ENCODE measurements at regions not wholly inside any gene's neighbourhood (a gene's known extent, or its start where the extent isn't known, plus 50 kb on each side); places are given as distances from the start of the nearest gene placed in this dataset.

DNA sequence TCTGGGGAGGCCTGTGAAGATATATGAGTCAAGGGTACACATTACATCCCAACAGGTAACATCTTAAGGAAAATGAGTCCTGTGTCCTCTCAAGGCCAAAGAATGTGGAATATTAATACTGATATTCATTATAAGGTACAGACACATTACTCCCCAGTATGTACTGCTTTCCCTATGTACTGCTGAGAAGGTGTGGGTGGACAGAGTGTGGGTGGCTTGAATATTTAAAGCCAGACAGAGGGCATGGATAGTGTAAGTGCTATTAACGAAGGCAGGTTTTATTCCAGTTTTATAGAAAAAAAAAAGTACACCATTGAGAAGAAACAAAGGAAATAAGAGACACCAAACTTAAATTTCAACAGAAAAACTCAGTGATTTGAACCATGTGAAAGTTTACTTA, 1054.4 kb downstream of the XPNPEP1 start:
- TF ChIP-seq POLR2A (IDR thresholded peaks at IDR 0.05; ENCODE audit: low read depth, low read length) (no peak), POLR2AphosphoS5 (IDR thresholded peaks at IDR 0.05; ENCODE audit: low read depth, low read length) (no peak)
